ENCODE measurements at regions not wholly inside any gene's neighbourhood (a gene's known extent, or its start where the extent isn't known, plus 50 kb on each side); places are given as distances from the start of the nearest gene placed in this dataset.
A peak's percentile ranks its signal among the peaks of the same experiment; 100 is the strongest.

- DNase-seq (ENCODE audit: low read depth), result no peak
Observed at GRCh38 chr14:71287567-71287966, 380.3 kb downstream of the PCNX1 start.

- DNase-seq (ENCODE audit: low read depth), result no peak
Observed at GRCh38 chr14:71289536-71289935, 382.3 kb downstream of the PCNX1 start.

- DNase-seq (ENCODE audit: low read depth), result no peak
Observed at GRCh38 chr14:71290301-71290700, 383.0 kb downstream of the PCNX1 start.

GRCh38 chr14:71290960-71291466 is 383.8 kb downstream of the PCNX1 start:
- peak; percentile 8 for DNase-seq (ENCODE audit: low read depth)

- DNase-seq (ENCODE audit: low read depth), result no peak
Observed at GRCh38 chr14:71296184-71296583, 388.9 kb downstream of the PCNX1 start.

GRCh38 chr14:71300566-71301330 is 393.5 kb downstream of the PCNX1 start:
- no peak for DNase-seq (ENCODE audit: low read depth)

GRCh38 chr14:71301611-71302010 is 394.4 kb downstream of the PCNX1 start:
- no peak for DNase-seq (ENCODE audit: low read depth)

- no peak for DNase-seq (ENCODE audit: low read depth)
Observed at GRCh38 chr14:71304690-71305089, 397.4 kb downstream of the PCNX1 start.

GRCh38 chr14:71308671-71309070 is 401.4 kb downstream of the PCNX1 start:
- no peak for DNase-seq (ENCODE audit: low read depth)

- no peak for DNase-seq (ENCODE audit: low read depth)
Observed at GRCh38 chr14:71309756-71310155, 402.5 kb downstream of the PCNX1 start.

GRCh38 chr14:71311061-71311460 is 403.8 kb downstream of the PCNX1 start:
- no peak for DNase-seq (ENCODE audit: low read depth)

- no peak for DNase-seq (ENCODE audit: low read depth)
Observed at GRCh38 chr14:71314717-71315116, 407.5 kb downstream of the PCNX1 start.

- DNase-seq (ENCODE audit: low read depth), result no peak
Observed at GRCh38 chr14:71317385-71318096, 410.3 kb downstream of the PCNX1 start.

- DNase-seq (ENCODE audit: low read depth), result no peak
Observed at GRCh38 chr14:71318097-71318459, 410.8 kb downstream of the PCNX1 start.

GRCh38 chr14:71319666-71320065 is 412.4 kb downstream of the PCNX1 start:
- no peak for DNase-seq (ENCODE audit: low read depth)

GRCh38 chr14:71320107-71320733 is 413.0 kb downstream of the PCNX1 start, which contains the start of gene SIPA1L1:
Gene SIPA1L1 (plus strand): TSS chr14:71320476.
- peak; percentile 97 for DNase-seq (ENCODE audit: low read depth)

GRCh38 chr14:71320734-71321573 is 413.7 kb downstream of the PCNX1 start:
- DNase-seq (ENCODE audit: low read depth), result no peak

GRCh38 chr14:71321574-71322315 is 414.5 kb downstream of the PCNX1 start:
- no peak for DNase-seq (ENCODE audit: low read depth)

- DNase-seq (ENCODE audit: low read depth), result peak; percentile 68
Observed at GRCh38 chr14:71322655-71323250, 415.5 kb downstream of the PCNX1 start.

- no peak for DNase-seq (ENCODE audit: low read depth)
Observed at GRCh38 chr14:71324767-71325272, 417.6 kb downstream of the PCNX1 start.

GRCh38 chr14:71327691-71328090 is 420.4 kb downstream of the PCNX1 start:
- DNase-seq (ENCODE audit: low read depth), result no peak
